Sigmoid colon (tissue), 6 donors: ENCODE measurements at regions not wholly inside any gene's neighbourhood (a gene's known extent, or its start where the extent isn't known, plus 50 kb on each side); places are given as distances from the start of the nearest gene placed in this dataset.

Experiments used
- DNase-seq: peaks from one replicate; pipeline ENCODE4 v3.0.0-alpha.2; 2019
- H3K27ac ChIP-seq, 4 donors: fragments of 200-600 bp; sonication (generic); one replicate each; pipeline ENCODE4 v1.5.1; 2016 to 2019; ENCODE audit warnings: mild to moderate bottlenecking in 1 of 4
- H3K27me3 ChIP-seq, 3 donors: fragments of 200-600 bp; sonication (generic); one replicate each; pipeline ENCODE4 v1.5.1; 2019; ENCODE audit warnings: mild to moderate bottlenecking in 1 of 3
- H3K36me3 ChIP-seq, 4 donors: fragments of 200-600 bp; sonication (generic); one replicate each; pipeline ENCODE4 v1.5.1; 2016 to 2019
- H3K4me1 ChIP-seq, 4 donors: fragments of 200-600 bp; sonication (generic); one replicate each; pipeline ENCODE4 v1.5.1; 2017 to 2019
- H3K4me3 ChIP-seq, 4 donors: fragments of 200-600 bp; sonication (generic); one replicate each; pipeline ENCODE4 v1.5.1; 2017 to 2019; ENCODE audit warnings: mild to moderate bottlenecking in 2 of 4, moderate library complexity in 1 of 4
- H3K9me3 ChIP-seq, 4 donors: fragments of 200-600 bp in 3 of 4; sonication (generic) in 3 of 4; one replicate each; pipeline versions ENCODE4 v1.5.1 to v1.6.1; 2013 to 2019
- EP300 ChIP-seq, 4 donors: sonication (generic); formaldehyde crosslinking; IDR thresholded peaks; one replicate each; pipeline ENCODE4 v1.6.1; 2017; ENCODE audit warnings: antibody characterized with exemption in 4 of 4
- POLR2A ChIP-seq, 2 donors: fragments of 450-650 bp; IDR thresholded peaks; one replicate each; pipeline ENCODE4 v1.6.1; 2016; ENCODE audit warnings: antibody characterized with exemption in 2 of 2, mild to moderate bottlenecking in 2 of 2, moderate library complexity in 2 of 2
- POLR2AphosphoS5 ChIP-seq, 4 donors: sonication (generic); formaldehyde crosslinking; IDR thresholded peaks; one replicate each; pipeline ENCODE4 v1.6.1; 2017; ENCODE audit warnings: antibody characterized with exemption in 4 of 4
- WGBS, 2 donors: extraction: QIAGEN DNeasy Blood & Tissue Kit; methylation state at CpG; one replicate each; pipeline ENCODE4 v1.1.7; 2013; 5-methylcytosine and 5-hydroxymethylcytosine counted together
- intact Hi-C: fragments of 100-400 bp; cut with DNase I; formaldehyde crosslinking; loops from one replicate; pipeline ENCODE4 v1.15.1; 2023
- TF ChIP-seq, protein P1 (sequence below), 4 experiments: fragments of 450-650 bp in 3 of 4; fragments of 200-600 bp in 1 of 4; IDR thresholded peaks; one replicate each; pipeline ENCODE4 v1.5.1; 2016 to 2019; ENCODE audit warnings: antibody characterized with exemption in 4 of 4, mild to moderate bottlenecking in 3 of 4, moderate library complexity in 2 of 4
- donor health status: healthy with polysubstance abuse.
- donor health status: healthy.

DNA sequence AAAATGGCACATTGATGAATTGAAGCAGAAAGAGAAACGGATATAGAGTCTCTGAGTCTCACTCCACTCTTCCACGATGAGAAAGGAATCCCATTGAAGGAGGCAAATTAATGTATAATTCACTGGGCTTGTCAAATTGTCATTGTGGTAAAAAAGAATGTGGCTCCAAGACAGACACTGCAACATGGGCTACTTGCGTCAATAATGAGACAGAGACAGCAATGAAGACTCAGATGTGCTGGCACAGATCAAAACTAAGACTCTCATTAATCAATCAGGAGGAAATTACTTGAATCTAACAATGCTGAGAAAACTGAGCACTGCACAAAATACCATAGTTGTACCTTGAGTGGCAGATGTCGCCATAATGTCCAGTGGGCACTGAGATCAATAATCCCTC, 1485.5 kb downstream of the TECRL start:
- no peak for DNase-seq
- Histone ChIP-seq H3K9me3 (no peaks in the 10 kb centered on the region), H3K27ac (no peak overlapping the region), H3K27me3 (no peaks in the 10 kb centered on the region), H3K4me1 (no peaks in the 10 kb centered on the region), H3K36me3 (no peaks in the 10 kb centered on the region), H3K4me3 (no peak overlapping the region)
- TF ChIP-seq POLR2A (IDR thresholded peaks at IDR 0.05): no peak
- no peak for TF ChIP-seq EP300 (IDR thresholded peaks at IDR 0.05)
- TF ChIP-seq, protein P1, sequence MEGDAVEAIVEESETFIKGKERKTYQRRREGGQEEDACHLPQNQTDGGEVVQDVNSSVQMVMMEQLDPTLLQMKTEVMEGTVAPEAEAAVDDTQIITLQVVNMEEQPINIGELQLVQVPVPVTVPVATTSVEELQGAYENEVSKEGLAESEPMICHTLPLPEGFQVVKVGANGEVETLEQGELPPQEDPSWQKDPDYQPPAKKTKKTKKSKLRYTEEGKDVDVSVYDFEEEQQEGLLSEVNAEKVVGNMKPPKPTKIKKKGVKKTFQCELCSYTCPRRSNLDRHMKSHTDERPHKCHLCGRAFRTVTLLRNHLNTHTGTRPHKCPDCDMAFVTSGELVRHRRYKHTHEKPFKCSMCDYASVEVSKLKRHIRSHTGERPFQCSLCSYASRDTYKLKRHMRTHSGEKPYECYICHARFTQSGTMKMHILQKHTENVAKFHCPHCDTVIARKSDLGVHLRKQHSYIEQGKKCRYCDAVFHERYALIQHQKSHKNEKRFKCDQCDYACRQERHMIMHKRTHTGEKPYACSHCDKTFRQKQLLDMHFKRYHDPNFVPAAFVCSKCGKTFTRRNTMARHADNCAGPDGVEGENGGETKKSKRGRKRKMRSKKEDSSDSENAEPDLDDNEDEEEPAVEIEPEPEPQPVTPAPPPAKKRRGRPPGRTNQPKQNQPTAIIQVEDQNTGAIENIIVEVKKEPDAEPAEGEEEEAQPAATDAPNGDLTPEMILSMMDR (IDR thresholded peaks at IDR 0.05): no peak
- no peak for TF ChIP-seq POLR2AphosphoS5 (IDR thresholded peaks at IDR 0.05)
- 80 to 87% methylated on average over 4 of the region's 4 CpGs for WGBS, 2 donors
- intact Hi-C loops: no loop called here

DNA sequence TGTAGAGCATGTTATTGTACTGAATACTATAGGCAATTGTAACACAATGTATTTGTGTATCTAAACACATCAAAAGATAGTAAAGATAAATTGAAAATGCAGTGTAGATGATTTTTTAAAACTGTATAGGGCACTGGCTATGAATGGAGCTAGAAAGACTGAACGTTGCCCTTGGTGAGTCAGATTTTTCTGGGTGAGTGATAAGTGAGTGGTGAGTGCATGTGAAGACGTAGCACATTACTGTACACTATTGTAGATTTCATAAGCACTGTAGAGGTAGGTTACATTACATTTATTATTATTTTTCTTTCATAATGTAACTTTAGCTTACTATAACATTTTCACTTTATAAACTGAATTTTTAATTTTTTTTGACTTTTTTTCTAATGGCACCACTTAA, 1491.6 kb downstream of the TECRL start:
- intact Hi-C loops: no loop called here

DNA sequence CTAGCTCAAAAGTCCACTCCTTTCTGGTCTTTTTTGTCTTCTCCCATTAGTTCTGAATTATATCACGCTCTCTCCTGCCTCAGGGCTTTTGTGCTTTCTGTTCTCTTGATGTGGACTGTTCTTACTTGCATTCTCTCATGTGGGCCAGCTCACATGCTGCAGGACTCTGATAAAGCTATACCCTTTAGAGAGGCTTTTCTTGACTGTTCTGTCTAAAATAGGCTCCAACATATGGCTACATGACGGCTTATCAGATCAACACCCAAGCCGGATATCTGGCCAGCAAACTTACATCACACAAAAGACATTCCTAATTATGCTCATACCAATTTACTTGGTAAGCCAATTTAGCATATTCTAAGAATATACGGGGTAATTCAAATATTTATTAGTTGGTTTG, 1494.5 kb downstream of the TECRL start:
- Histone ChIP-seq H3K4me3 (no peak overlapping the region), H3K36me3 (no peaks in the 10 kb centered on the region), H3K4me1 (no peaks in the 10 kb centered on the region), H3K9me3 (no peaks in the 10 kb centered on the region), H3K27me3 (no peaks in the 10 kb centered on the region), H3K27ac (no peak overlapping the region)
- TF ChIP-seq, protein P1 (IDR thresholded peaks at IDR 0.05): no peak
- TF ChIP-seq POLR2A (IDR thresholded peaks at IDR 0.05): no peak
- no peak for TF ChIP-seq EP300 (IDR thresholded peaks at IDR 0.05)
- no peak for TF ChIP-seq POLR2AphosphoS5 (IDR thresholded peaks at IDR 0.05)
- DNase-seq: no peak
- intact Hi-C loops: no loop called here
- 87 to 89% methylated on average over 4 of the region's 4 CpGs for WGBS, 2 donors

More for the DNA sequence above, 1491.6 kb downstream of the TECRL start:
- H3K27ac ChIP-seq: no peak overlapping the region
- DNase-seq: no peak
- no peaks in the 10 kb centered on the region for H3K36me3 ChIP-seq
- H3K4me1 ChIP-seq: no peaks in the 10 kb centered on the region
- no peaks in the 10 kb centered on the region for H3K27me3 ChIP-seq
- TF ChIP-seq POLR2A (IDR thresholded peaks at IDR 0.05) (no peak), EP300 (IDR thresholded peaks at IDR 0.05) (no peak), POLR2AphosphoS5 (IDR thresholded peaks at IDR 0.05) (no peak)
- TF ChIP-seq, protein P1 (IDR thresholded peaks at IDR 0.05): no peak
- 75 to 76% methylated on average over 2 of the region's 2 CpGs for WGBS, 2 donors
- no peak overlapping the region for H3K4me3 ChIP-seq
- H3K9me3 ChIP-seq: no peaks in the 10 kb centered on the region

DNA sequence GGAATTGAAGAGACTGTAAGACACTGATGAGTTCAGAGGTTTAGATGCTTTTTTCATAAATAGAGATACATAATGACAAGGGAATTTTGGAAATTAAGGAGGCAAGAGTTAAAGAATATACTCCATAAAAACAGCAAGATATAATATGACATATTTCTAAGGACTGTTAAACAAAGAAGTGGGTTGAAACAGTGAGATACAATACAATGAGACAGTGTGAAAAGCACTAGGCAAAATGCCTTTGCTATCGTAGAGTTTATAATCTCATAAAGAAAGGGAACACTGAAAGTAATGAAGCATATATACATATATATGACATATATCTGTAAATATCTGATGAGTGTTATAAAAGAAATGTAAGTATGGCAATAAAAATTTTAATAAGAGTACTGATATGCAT, 1496.2 kb downstream of the TECRL start:
- TF ChIP-seq POLR2A (IDR thresholded peaks at IDR 0.05): no peak
- H3K36me3 ChIP-seq: no peaks in the 10 kb centered on the region
- intact Hi-C loops: no loop called here
- H3K27ac ChIP-seq: no peak overlapping the region
- DNase-seq: no peak
- no peak overlapping the region for H3K4me3 ChIP-seq
- WGBS, 2 donors: 29 to 81% methylated on average over 1 of the region's 1 CpG
- H3K4me1 ChIP-seq: no peaks in the 10 kb centered on the region
- H3K27me3 ChIP-seq: no peaks in the 10 kb centered on the region
- H3K9me3 ChIP-seq: no peaks in the 10 kb centered on the region

DNA sequence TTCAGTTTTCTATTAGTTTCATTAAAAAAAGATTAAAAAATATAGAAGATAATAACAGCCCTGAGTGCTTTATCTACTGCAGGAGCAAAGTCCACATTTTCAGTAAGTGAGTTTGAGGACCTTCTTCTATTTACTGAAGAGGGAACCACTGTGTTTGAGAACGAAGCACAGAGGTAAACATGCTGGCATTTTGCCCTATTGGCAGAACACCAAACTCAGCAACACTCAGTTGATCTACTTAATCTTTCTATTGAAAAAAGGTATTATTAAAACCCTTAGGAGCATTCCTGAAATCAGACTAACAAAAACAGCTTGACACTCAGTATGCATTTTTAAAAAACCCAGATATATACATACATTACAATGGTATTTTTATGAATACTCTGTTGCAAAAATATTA, 1496.7 kb downstream of the TECRL start:
- Histone ChIP-seq H3K4me3 (no peak overlapping the region), H3K27me3 (no peaks in the 10 kb centered on the region), H3K27ac (no peak overlapping the region), H3K4me1 (no peaks in the 10 kb centered on the region), H3K36me3 (no peaks in the 10 kb centered on the region), H3K9me3 (no peaks in the 10 kb centered on the region)
- 4 to 47% methylated on average over 1 of the region's 1 CpG for WGBS, 2 donors
- TF ChIP-seq, protein P1 (IDR thresholded peaks at IDR 0.05): no peak
- no peak for TF ChIP-seq POLR2A (IDR thresholded peaks at IDR 0.05)
- TF ChIP-seq EP300 (IDR thresholded peaks at IDR 0.05): no peak
- TF ChIP-seq POLR2AphosphoS5 (IDR thresholded peaks at IDR 0.05): no peak
- intact Hi-C loops: no loop called here
- DNase-seq: no peak
